WTC11 (cell line): ENCODE measurements at regions not wholly inside any gene's neighbourhood (a gene's known extent, or its start where the extent isn't known, plus 50 kb on each side); places are given as distances from the start of the nearest gene placed in this dataset.

Experiments used
- ATAC-seq: fragments of 200-7000 bp; cut with Tn5 transposase; 2 replicates; pipeline ENCODE4 v1.10.0; 2021; ENCODE audit warnings: mild to moderate bottlenecking, moderate library complexity
- CTCF ChIA-PET: fragments of 300-600 bp; sonication (Branson Sonifier 250); formaldehyde crosslinking; loops from one replicate; lab custom pipeline; 2021; ENCODE audit warnings: antibody characterized with exemption; lab: Charles Lee
- POLR2A ChIA-PET: fragments of 350-600 bp; sonication (Branson Sonifier 250); formaldehyde crosslinking; loops from one replicate; lab custom pipeline; 2021; ENCODE audit warnings: antibody characterized with exemption; lab: Charles Lee
- DNase-seq: peaks from one replicate; pipeline ENCODE4 v3.0.0; 2021; ENCODE audit warnings: low spot score
- H3K27ac Mint-ChIP-seq: 2 replicates; pipeline ENCODE4 v1.8.0; 2021; ENCODE audit warnings: mixed read lengths
- H3K27me3 Mint-ChIP-seq: 2 replicates; pipeline ENCODE4 v1.8.0; 2021; ENCODE audit warnings: low read depth, mild to moderate bottlenecking, moderate library complexity, mixed read lengths
- H3K36me3 Mint-ChIP-seq: 2 replicates; pipeline ENCODE4 v1.8.0; 2021; ENCODE audit warnings: mixed read lengths
- H3K4me1 Mint-ChIP-seq: 2 replicates; pipeline ENCODE4 v1.8.0; 2022; ENCODE audit warnings: mixed read lengths
- H3K4me3 Mint-ChIP-seq: 2 replicates; pipeline ENCODE4 v1.8.0; 2021; ENCODE audit warnings: mild to moderate bottlenecking, moderate library complexity, mixed read lengths
- H3K9me3 Mint-ChIP-seq: 2 replicates; pipeline ENCODE4 v1.8.0; 2021; ENCODE audit warnings: mixed read lengths
- ATF6 ChIP-seq: sonication (generic); formaldehyde crosslinking; IDR thresholded peaks from 2 replicates; pipeline ENCODE4 v1.8.1; 2023; ENCODE audit warnings: mild to moderate bottlenecking, missing genetic modification reagents
- CDX4 ChIP-seq: fragments of 250-450 bp; sonication (Bioruptor Pico); IDR thresholded peaks from 2 replicates; pipeline ENCODE4 v1.9.0; 2021; ENCODE audit warnings: moderate library complexity, mild to moderate bottlenecking, inconsistent platforms, borderline replicate concordance
- CREM ChIP-seq: sonication (generic); formaldehyde crosslinking; IDR thresholded peaks from 2 replicates; pipeline ENCODE4 v1.8.1; 2022; ENCODE audit warnings: mild to moderate bottlenecking, missing genetic modification reagents, moderate library complexity
- CTCF ChIP-seq: fragments of 200-600 bp; IDR thresholded peaks from 2 replicates; pipeline ENCODE4 v1.8.0; 2022; ENCODE audit warnings: antibody characterized with exemption
- E2F4 ChIP-seq: sonication (generic); formaldehyde crosslinking; IDR thresholded peaks from 2 replicates; pipeline ENCODE4 v1.8.1; 2022; ENCODE audit warnings: low read depth, mild to moderate bottlenecking, moderate library complexity, missing genetic modification reagents, borderline replicate concordance
- ELF4 ChIP-seq: sonication (generic); formaldehyde crosslinking; IDR thresholded peaks from 2 replicates; pipeline ENCODE4 v1.8.1; 2022; ENCODE audit warnings: low read depth, mild to moderate bottlenecking, moderate library complexity, missing genetic modification reagents
- ESRRA ChIP-seq: sonication (generic); formaldehyde crosslinking; IDR thresholded peaks from 2 replicates; pipeline ENCODE4 v1.8.1; 2022; ENCODE audit warnings: mild to moderate bottlenecking, missing genetic modification reagents, borderline replicate concordance
- FOXK1 ChIP-seq: sonication (generic); formaldehyde crosslinking; IDR thresholded peaks from 2 replicates; pipeline ENCODE4 v1.8.0; 2022; ENCODE audit warnings: mild to moderate bottlenecking, moderate library complexity, missing genetic modification reagents
- IRF2 ChIP-seq: sonication (generic); formaldehyde crosslinking; IDR thresholded peaks from 2 replicates; pipeline ENCODE4 v1.8.0; 2022; ENCODE audit warnings: low read depth, missing genetic modification reagents, borderline replicate concordance
- MLX ChIP-seq: sonication (generic); formaldehyde crosslinking; IDR thresholded peaks from 2 replicates; pipeline ENCODE4 v1.8.1; 2023; ENCODE audit warnings: mild to moderate bottlenecking, missing genetic modification reagents, moderate library complexity
- MXD4 ChIP-seq: fragments of 250-450 bp; sonication (Bioruptor Pico); IDR thresholded peaks from 2 replicates; pipeline ENCODE4 v1.8.0; 2021; ENCODE audit warnings: mild to moderate bottlenecking, moderate library complexity, borderline replicate concordance
- PREB ChIP-seq: sonication (generic); formaldehyde crosslinking; IDR thresholded peaks from 2 replicates; pipeline ENCODE4 v1.8.1; 2022; ENCODE audit warnings: mild to moderate bottlenecking, missing genetic modification reagents, moderate library complexity, borderline replicate concordance
- PRRX2 ChIP-seq: fragments of 250-450 bp; sonication (Bioruptor Pico); IDR thresholded peaks from 2 replicates; pipeline ENCODE4 v1.8.0; 2021; ENCODE audit warnings: mild to moderate bottlenecking
- SMAD3 ChIP-seq: sonication (generic); formaldehyde crosslinking; IDR thresholded peaks from 2 replicates; pipeline ENCODE4 v1.8.0; 2022; ENCODE audit warnings: missing genetic modification reagents, mild to moderate bottlenecking, borderline replicate concordance
- SMAD4 ChIP-seq: sonication (generic); formaldehyde crosslinking; IDR thresholded peaks from 2 replicates; pipeline ENCODE4 v1.8.0; 2022; ENCODE audit warnings: mild to moderate bottlenecking, missing genetic modification reagents
- STAT6 ChIP-seq: sonication (generic); formaldehyde crosslinking; conservative IDR thresholded peaks from 2 replicates; pipeline ENCODE4 v1.8.1; 2023; ENCODE audit warnings: mild to moderate bottlenecking, low read depth, missing genetic modification reagents, moderate library complexity
- USF1 ChIP-seq: sonication (generic); formaldehyde crosslinking; IDR thresholded peaks from 2 replicates; pipeline ENCODE4 v1.8.0; 2022; ENCODE audit warnings: mild to moderate bottlenecking, missing genetic modification reagents
- ZNF138 ChIP-seq: sonication (generic); formaldehyde crosslinking; conservative IDR thresholded peaks from 2 replicates; pipeline ENCODE4 v1.8.1; 2022; ENCODE audit warnings: mild to moderate bottlenecking, moderate library complexity, missing genetic modification reagents
- ZNF281 ChIP-seq: sonication (generic); formaldehyde crosslinking; IDR thresholded peaks from 2 replicates; pipeline ENCODE4 v1.8.0; 2023; ENCODE audit warnings: mild to moderate bottlenecking, missing genetic modification reagents
- ZNF416 ChIP-seq: fragments of 250-450 bp; sonication (Bioruptor Pico); IDR thresholded peaks from 2 replicates; pipeline ENCODE4 v1.9.0; 2021; ENCODE audit warnings: mild to moderate bottlenecking, inconsistent platforms

- H3K4me3 Mint-ChIP-seq: no peak overlapping the region
- H3K27me3 Mint-ChIP-seq: peaks cover 2% of the 10 kb centered on the region; the same call in 1 of the 2 replicates
- TF ChIP-seq MLX (CRISPR knock-in tag) (no peak), FOXK1 (CRISPR knock-in tag) (no peak), PREB (CRISPR knock-in tag) (no peak), SMAD4 (no peak), ELF4 (no peak), STAT6 (CRISPR knock-in tag) (no peak), E2F4 (no peak), CREM (CRISPR knock-in tag) (no peak), PRRX2 (CRISPR knock-in tag) (no peak), ZNF416 (CRISPR knock-in tag) (no peak), SMAD3 (CRISPR knock-in tag) (no peak), ZNF281 (CRISPR knock-in tag) (no peak), ATF6 (CRISPR knock-in tag) (no peak), IRF2 (CRISPR knock-in tag) (no peak), MXD4 (CRISPR knock-in tag) (no peak), ESRRA (CRISPR knock-in tag) (no peak), USF1 (CRISPR knock-in tag) (no peak), ZNF138 (CRISPR knock-in tag) (no peak), CDX4 (CRISPR knock-in tag) (no peak), CTCF (no peak)
- CTCF ChIA-PET: interaction anchor here (1.3 kb wide), 1 partner anchor 24 kb away, joined by 5 read pairs; no protein-coding TSS in a partner anchor
- ATAC-seq: no peak
- H3K4me1 Mint-ChIP-seq: peaks cover 65% of the 10 kb centered on the region
- no peak for DNase-seq
- POLR2A ChIA-PET: no interaction called here
- peak overlapping the region; percentile 16; the same call in 1 of the 2 replicates for H3K27ac Mint-ChIP-seq
- peaks cover 7% of the 10 kb centered on the region for H3K9me3 Mint-ChIP-seq
- no peaks in the 10 kb centered on the region for H3K36me3 Mint-ChIP-seq
Observed at GRCh38 chr4:188434643-188435042, 295.4 kb downstream of the TRIML1 start.
